Islet precursor cell (in vitro differentiated cells): ENCODE measurements at regions not wholly inside any gene's neighbourhood (a gene's known extent, or its start where the extent isn't known, plus 50 kb on each side); places are given as distances from the start of the nearest gene placed in this dataset.

Experiments
- DNase-seq: peaks from one replicate; pipeline ENCODE4 v3.0.0-alpha.2; 2018

- DNase-seq, result no peak
These were observed 148.8 kb downstream of the CRYBB2 start for GRCh38 chr22:25368271-25368670.

GRCh38 chr22:25369041-25369440, 149.6 kb downstream of the CRYBB2 start:
- DNase-seq, result no peak

GRCh38 chr22:25370322-25370721, 150.9 kb downstream of the CRYBB2 start:
- DNase-seq, result no peak

- DNase-seq, result no peak
These were observed 152.7 kb downstream of the CRYBB2 start for GRCh38 chr22:25372000-25372595.

GRCh38 chr22:25373961-25374360, 154.5 kb downstream of the CRYBB2 start:
- DNase-seq, result no peak

GRCh38 chr22:25374869-25375268, 155.4 kb downstream of the CRYBB2 start:
- no peak for DNase-seq

GRCh38 chr22:25375683-25376082, 156.2 kb downstream of the CRYBB2 start:
- no peak for DNase-seq

GRCh38 chr22:25377699-25378098, 158.3 kb downstream of the CRYBB2 start:
- no peak for DNase-seq

- DNase-seq, result no peak
These were observed 160.8 kb downstream of the CRYBB2 start for GRCh38 chr22:25380122-25380747.

- no peak for DNase-seq
These were observed 163.3 kb downstream of the CRYBB2 start for GRCh38 chr22:25382762-25383161.

GRCh38 chr22:25383278-25383820, 163.9 kb downstream of the CRYBB2 start:
- no peak for DNase-seq

GRCh38 chr22:25383892-25384291, 164.5 kb downstream of the CRYBB2 start:
- no peak for DNase-seq

- DNase-seq, result no peak
These were observed 167.1 kb downstream of the CRYBB2 start for GRCh38 chr22:25386538-25386884.

GRCh38 chr22:25388415-25388814, 169.0 kb downstream of the CRYBB2 start:
- no peak for DNase-seq

- peak; percentile 82 for DNase-seq
These were observed 169.6 kb downstream of the CRYBB2 start for GRCh38 chr22:25388866-25389540.

- DNase-seq, result peak; percentile 42
These were observed 170.1 kb downstream of the CRYBB2 start for GRCh38 chr22:25389541-25389919.

- DNase-seq, result peak; percentile 44
These were observed 171.1 kb downstream of the CRYBB2 start for GRCh38 chr22:25390297-25391240.

- peak; percentile 37 for DNase-seq
These were observed 171.9 kb upstream of the GRK3 start for GRCh38 chr22:25392584-25392983.

GRCh38 chr22:25393121-25393805, 171.2 kb upstream of the GRK3 start:
- DNase-seq, result peak; percentile 39

- DNase-seq, result peak; percentile 47
These were observed 169.0 kb upstream of the GRK3 start for GRCh38 chr22:25395468-25395867.

GRCh38 chr22:25395915-25396314, 168.6 kb upstream of the GRK3 start:
- no peak for DNase-seq

- no peak for DNase-seq
These were observed 167.8 kb upstream of the GRK3 start for GRCh38 chr22:25396615-25397200.
